ENCODE measurements at regions not wholly inside any gene's neighbourhood (a gene's known extent, or its start where the extent isn't known, plus 50 kb on each side); places are given as distances from the start of the nearest gene placed in this dataset.
A peak's percentile ranks its signal among the peaks of the same experiment; 100 is the strongest.
"Not testable (repeated sequence)": the region's sequence is repeated elsewhere in the genome, so short reads cannot be mapped to it uniquely, and the experiment has no call there.

DNA sequence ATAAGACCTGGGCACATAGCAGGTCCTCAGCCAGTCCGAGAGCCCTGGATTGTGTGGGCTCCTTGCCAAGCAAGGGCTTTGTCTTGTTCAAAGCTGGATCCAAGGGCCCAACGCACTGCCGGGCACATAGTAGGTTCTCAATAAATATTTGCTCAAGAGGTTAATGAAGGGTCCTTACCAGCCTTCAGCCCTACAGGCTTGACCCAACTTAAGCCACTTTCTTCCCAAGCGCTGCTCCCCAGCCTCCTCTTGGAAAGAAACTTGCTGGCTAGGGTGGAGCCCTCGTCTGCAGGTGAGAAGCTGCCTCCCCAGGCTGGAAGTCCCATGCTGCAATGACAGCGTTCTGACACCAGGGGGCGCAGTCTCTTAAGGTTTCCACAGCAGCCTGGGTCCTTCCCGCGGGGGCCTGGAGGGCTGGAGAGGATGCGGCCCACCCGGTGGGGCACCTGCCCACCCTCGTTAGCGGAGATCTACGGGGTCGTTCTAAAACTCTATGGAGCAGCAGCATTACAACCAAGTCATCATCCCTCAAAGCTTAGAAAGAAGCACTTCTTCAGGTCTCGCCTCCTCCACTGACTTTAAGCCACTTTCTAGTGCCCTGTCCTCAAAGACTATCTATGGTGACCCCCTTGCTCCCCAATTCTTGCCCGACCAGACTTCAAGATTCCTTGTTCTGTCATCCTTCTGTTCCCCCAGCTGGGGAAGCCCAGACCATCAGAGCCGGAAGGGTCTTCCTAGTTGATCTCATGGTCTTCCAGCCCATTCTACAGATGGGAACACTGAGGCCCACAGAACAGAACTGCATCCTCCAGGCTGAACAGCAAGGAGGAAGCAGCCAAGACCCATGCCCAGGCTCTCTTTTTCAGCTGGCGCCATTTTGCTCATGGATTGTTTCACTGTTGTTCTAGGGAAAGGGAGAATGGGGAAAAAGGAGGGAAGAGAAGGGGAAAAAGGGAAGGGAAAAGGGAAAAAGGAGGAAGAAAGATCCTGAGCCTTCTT lies 115.4 kb downstream of the LHX2 start:
- no peak overlapping the region for H3K27ac ChIP-seq (ENCODE audit: low read length)
- no peaks in the 10 kb centered on the region for H3K4me1 ChIP-seq (ENCODE audit: insufficient read depth, low read length)
- H3K4me2 ChIP-seq (ENCODE audit: insufficient read depth, low read length): no peak overlapping the region
- TF ChIP-seq, protein P1, sequence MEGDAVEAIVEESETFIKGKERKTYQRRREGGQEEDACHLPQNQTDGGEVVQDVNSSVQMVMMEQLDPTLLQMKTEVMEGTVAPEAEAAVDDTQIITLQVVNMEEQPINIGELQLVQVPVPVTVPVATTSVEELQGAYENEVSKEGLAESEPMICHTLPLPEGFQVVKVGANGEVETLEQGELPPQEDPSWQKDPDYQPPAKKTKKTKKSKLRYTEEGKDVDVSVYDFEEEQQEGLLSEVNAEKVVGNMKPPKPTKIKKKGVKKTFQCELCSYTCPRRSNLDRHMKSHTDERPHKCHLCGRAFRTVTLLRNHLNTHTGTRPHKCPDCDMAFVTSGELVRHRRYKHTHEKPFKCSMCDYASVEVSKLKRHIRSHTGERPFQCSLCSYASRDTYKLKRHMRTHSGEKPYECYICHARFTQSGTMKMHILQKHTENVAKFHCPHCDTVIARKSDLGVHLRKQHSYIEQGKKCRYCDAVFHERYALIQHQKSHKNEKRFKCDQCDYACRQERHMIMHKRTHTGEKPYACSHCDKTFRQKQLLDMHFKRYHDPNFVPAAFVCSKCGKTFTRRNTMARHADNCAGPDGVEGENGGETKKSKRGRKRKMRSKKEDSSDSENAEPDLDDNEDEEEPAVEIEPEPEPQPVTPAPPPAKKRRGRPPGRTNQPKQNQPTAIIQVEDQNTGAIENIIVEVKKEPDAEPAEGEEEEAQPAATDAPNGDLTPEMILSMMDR (IDR thresholded peaks at IDR 0.05; ENCODE audit: borderline replicate concordance, extremely low read depth, low read length, poor library complexity, severe bottlenecking): peak; percentile 93
- no peak for TF ChIP-seq EZH2 (IDR thresholded peaks at IDR 0.05; ENCODE audit: borderline replicate concordance, low read depth, low read length, severe bottlenecking)
- H3K36me3 ChIP-seq (ENCODE audit: insufficient read depth, low read length): no peaks in the 10 kb centered on the region
- H3K27me3 ChIP-seq (ENCODE audit: insufficient read depth, low read length, poor library complexity): no peaks in the 10 kb centered on the region
- H3K9ac ChIP-seq (ENCODE audit: low read depth, low read length): no peak overlapping the region
- no peaks in the 10 kb centered on the region for H3K79me2 ChIP-seq (ENCODE audit: insufficient read depth, low read length)
- DNase-seq: peak; percentile 72
- H3K9me3 ChIP-seq (ENCODE audit: insufficient read depth, low read length, severe bottlenecking): no peaks in the 10 kb centered on the region
- peak; percentile 75 for ATAC-seq (ENCODE audit: insufficient read depth, low read depth)
- no peak overlapping the region for H3K4me3 ChIP-seq (ENCODE audit: low read depth in 1 of 2, low read length in 2 of 2)
- H4K20me1 ChIP-seq (ENCODE audit: insufficient read depth, low read length): no peaks in the 10 kb centered on the region
- no peak overlapping the region for H2AFZ ChIP-seq (ENCODE audit: low read depth, low read length)

DNA sequence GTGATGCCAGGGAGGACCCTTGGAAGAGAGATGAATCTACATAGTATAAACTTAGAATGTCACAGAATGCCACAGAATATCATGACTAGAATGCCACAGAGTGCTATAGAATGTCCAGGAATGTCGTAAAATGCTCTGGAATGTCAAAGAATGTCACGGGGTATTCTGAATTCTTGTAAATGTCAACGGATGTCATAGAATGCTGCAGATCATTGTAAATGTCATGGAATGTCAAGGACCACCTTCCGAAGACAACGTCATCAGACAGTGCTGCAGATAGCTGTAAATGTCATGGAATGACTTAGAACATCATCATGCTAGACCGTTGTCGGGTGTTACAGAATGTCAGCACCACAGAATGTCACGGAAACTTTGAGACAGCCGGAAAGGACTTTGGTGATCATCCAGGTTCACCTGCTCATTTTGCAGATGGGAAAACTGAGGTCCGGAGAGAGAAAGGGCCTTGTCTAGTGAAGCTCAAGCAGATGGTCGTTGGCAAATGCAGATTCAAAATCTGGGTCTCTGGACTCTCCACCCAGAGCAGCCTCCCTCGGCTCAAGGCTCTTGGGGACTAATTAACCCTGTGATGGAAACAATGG lies 117.1 kb downstream of the LHX2 start:
- Histone ChIP-seq H4K20me1 (ENCODE audit: insufficient read depth, low read length) (no peaks in the 10 kb centered on the region; the same call in 1 of the 2 replicates), H3K9ac (ENCODE audit: low read depth, low read length) (no peak overlapping the region), H3K9me3 (ENCODE audit: insufficient read depth, low read length, severe bottlenecking) (no peaks in the 10 kb centered on the region), H2AFZ (ENCODE audit: low read depth, low read length) (no peak overlapping the region), H3K79me2 (ENCODE audit: insufficient read depth, low read length) (no peaks in the 10 kb centered on the region), H3K27me3 (ENCODE audit: insufficient read depth, low read length, poor library complexity) (no peaks in the 10 kb centered on the region), H3K4me3 (ENCODE audit: low read depth in 1 of 2, low read length in 2 of 2) (no peak overlapping the region), H3K4me2 (ENCODE audit: insufficient read depth, low read length) (no peak overlapping the region), H3K27ac (ENCODE audit: low read length) (no peak overlapping the region), H3K36me3 (ENCODE audit: insufficient read depth, low read length) (no peaks in the 10 kb centered on the region), H3K4me1 (ENCODE audit: insufficient read depth, low read length) (no peaks in the 10 kb centered on the region)
- TF ChIP-seq, protein P1 (IDR thresholded peaks at IDR 0.05; ENCODE audit: borderline replicate concordance, extremely low read depth, low read length, poor library complexity, severe bottlenecking): no peak
- TF ChIP-seq EZH2 (IDR thresholded peaks at IDR 0.05; ENCODE audit: borderline replicate concordance, low read depth, low read length, severe bottlenecking): no peak
- DNase-seq: no peak
- ATAC-seq (ENCODE audit: insufficient read depth, low read depth): no peak

DNA sequence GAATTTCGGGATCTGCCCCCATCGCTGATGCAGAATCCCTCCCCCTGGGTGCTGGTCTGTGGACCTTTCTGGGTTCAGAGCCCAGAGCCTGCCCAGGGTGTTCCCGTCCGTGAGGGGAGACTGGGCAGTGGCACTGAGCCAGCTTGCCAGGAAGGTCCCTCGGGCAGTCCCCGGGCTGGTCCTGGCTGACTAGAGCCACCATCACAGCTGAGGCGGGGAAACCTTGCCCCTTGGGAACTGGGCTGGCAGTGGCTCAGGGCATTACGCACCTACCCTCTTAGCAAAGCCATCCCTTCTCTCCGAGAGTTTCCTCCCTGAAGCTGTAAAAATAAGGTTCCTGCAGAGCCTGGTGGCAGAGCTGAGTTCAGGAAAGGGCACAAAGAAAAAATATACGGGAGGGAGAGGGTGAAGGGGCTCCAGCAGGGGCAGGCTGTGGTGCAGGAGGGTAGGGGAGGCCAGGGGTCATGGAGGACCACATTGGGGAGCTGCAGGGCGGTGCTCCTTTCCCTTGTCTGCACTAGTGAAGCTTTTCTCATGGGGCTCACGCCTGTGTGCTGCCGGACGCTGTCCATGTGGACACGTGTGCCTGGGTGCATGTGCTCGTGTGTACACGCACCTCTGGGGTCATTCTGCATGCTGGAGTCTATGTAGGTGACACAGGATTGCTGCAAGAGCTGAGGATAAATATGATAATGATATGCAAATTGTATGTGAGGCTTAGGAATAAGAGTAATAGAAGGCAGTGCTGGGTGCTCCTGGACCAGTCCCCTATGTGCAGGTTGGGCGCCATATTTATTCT lies 118.9 kb downstream of the LHX2 start:
- Histone ChIP-seq H3K9me3 (ENCODE audit: insufficient read depth, low read length, severe bottlenecking) (no peaks in the 10 kb centered on the region), H3K36me3 (ENCODE audit: insufficient read depth, low read length) (no peaks in the 10 kb centered on the region), H3K27ac (ENCODE audit: low read length) (no peak overlapping the region), H3K4me1 (ENCODE audit: insufficient read depth, low read length) (no peaks in the 10 kb centered on the region), H3K27me3 (ENCODE audit: insufficient read depth, low read length, poor library complexity) (no peaks in the 10 kb centered on the region), H3K79me2 (ENCODE audit: insufficient read depth, low read length) (no peaks in the 10 kb centered on the region), H3K4me2 (ENCODE audit: insufficient read depth, low read length) (no peak overlapping the region), H4K20me1 (ENCODE audit: insufficient read depth, low read length) (no peaks in the 10 kb centered on the region; the same call in 1 of the 2 replicates), H3K9ac (ENCODE audit: low read depth, low read length) (no peak overlapping the region), H3K4me3 (ENCODE audit: low read depth in 1 of 2, low read length in 2 of 2) (no peak overlapping the region), H2AFZ (ENCODE audit: low read depth, low read length) (no peak overlapping the region)
- no peak for TF ChIP-seq EZH2 (IDR thresholded peaks at IDR 0.05; ENCODE audit: borderline replicate concordance, low read depth, low read length, severe bottlenecking)
- TF ChIP-seq, protein P1 (IDR thresholded peaks at IDR 0.05; ENCODE audit: borderline replicate concordance, extremely low read depth, low read length, poor library complexity, severe bottlenecking): no peak
- DNase-seq (no peak), ATAC-seq (ENCODE audit: insufficient read depth, low read depth) (no peak)

DNA sequence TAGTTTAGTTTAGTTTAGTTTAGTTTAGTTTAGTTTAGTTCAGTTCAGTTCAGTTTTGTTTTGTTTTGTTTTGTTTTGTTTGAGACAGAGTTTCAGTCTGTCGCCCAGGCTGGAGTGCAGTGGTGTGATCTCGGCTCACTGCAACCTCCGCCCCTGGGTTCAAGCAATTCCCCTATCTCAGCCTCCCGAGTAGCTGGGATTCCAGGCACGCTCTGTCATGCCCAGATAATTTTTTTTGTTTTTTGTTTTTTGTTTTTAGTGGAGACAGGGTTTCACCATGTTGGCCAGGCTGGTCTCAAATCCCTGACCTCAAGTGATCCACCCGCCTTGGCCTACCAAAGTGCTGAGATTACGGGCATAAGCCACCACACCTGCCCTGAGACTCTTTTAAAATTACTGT lies 120.0 kb downstream of the LHX2 start:
- not testable (repeated sequence) for H3K9me3 ChIP-seq (ENCODE audit: insufficient read depth, low read length, severe bottlenecking); ATAC-seq (ENCODE audit: insufficient read depth, low read depth); H3K79me2 ChIP-seq (ENCODE audit: insufficient read depth, low read length); H3K4me2 ChIP-seq (ENCODE audit: insufficient read depth, low read length); H3K9ac ChIP-seq (ENCODE audit: low read depth, low read length); H3K36me3 ChIP-seq (ENCODE audit: insufficient read depth, low read length); H3K4me1 ChIP-seq (ENCODE audit: insufficient read depth, low read length); H3K27me3 ChIP-seq (ENCODE audit: insufficient read depth, low read length, poor library complexity); H3K27ac ChIP-seq (ENCODE audit: low read length); DNase-seq; H2AFZ ChIP-seq (ENCODE audit: low read depth, low read length); H3K4me3 ChIP-seq (ENCODE audit: low read depth in 1 of 2, low read length in 2 of 2); H4K20me1 ChIP-seq (ENCODE audit: insufficient read depth, low read length)
